NT2/D1 (cell line): ENCODE measurements at regions not wholly inside any gene's neighbourhood (a gene's known extent, or its start where the extent isn't known, plus 50 kb on each side); places are given as distances from the start of the nearest gene placed in this dataset.
"Not testable (repeated sequence)": the region's sequence is repeated elsewhere in the genome, so short reads cannot be mapped to it uniquely, and the experiment has no call there.

ENCODE experiments used
- SUZ12 ChIP-seq: IDR thresholded peaks from 2 replicates; pipeline ENCODE4 v1.6.1; 2011; ENCODE audit not compliant: insufficient read length, insufficient read depth; ENCODE audit errors: extremely low read depth
- YY1 ChIP-seq: IDR thresholded peaks from 2 replicates; pipeline ENCODE4 v1.6.1; 2011; ENCODE audit not compliant: insufficient read length, insufficient read depth
- ZNF274 ChIP-seq: IDR thresholded peaks from 2 replicates; pipeline ENCODE4 v1.6.1; 2011; ENCODE audit warnings: mild to moderate bottlenecking, low read depth, low read length

- TF ChIP-seq YY1, SUZ12, ZNF274: not testable (repeated sequence)
Measured at GRCh38 chr1:118377183-118377582, 192.2 kb upstream of the SPAG17 start.
